ENCODE measurements at regions not wholly inside any gene's neighbourhood (a gene's known extent, or its start where the extent isn't known, plus 50 kb on each side); places are given as distances from the start of the nearest gene placed in this dataset.

- no peak overlapping the region for H3K4me3 Mint-ChIP-seq
These were observed 642.9 kb downstream of the STPG2 start for GRCh38 chr4:97500423-97500822.

GRCh38 chr4:97504713-97505112 is 638.6 kb downstream of the STPG2 start:
- no peaks in the 10 kb centered on the region for H3K4me1 ChIP-seq (ENCODE audit: control insufficient read depth, insufficient read depth, low read length)
- no peak overlapping the region for H3K9ac ChIP-seq (ENCODE audit: extremely low read depth, low read length, poor library complexity, severe bottlenecking)
- H3K4me3 Mint-ChIP-seq, result no peak overlapping the region
- peaks cover 9% of the 10 kb centered on the region for H3K4me1 Mint-ChIP-seq
- no peak for DNase-seq
- H3K27me3 Mint-ChIP-seq (ENCODE audit: insufficient read depth), result no peaks in the 10 kb centered on the region
- H3K27me3 ChIP-seq (ENCODE audit: control insufficient read depth, insufficient read depth, low read length, poor library complexity, severe bottlenecking), result no peaks in the 10 kb centered on the region
- TF ChIP-seq CTCF (conservative IDR thresholded peaks at IDR 0.05), result no peak
- no peaks in the 10 kb centered on the region for H3K36me3 Mint-ChIP-seq (ENCODE audit: low read depth)
- H3K27ac ChIP-seq (ENCODE audit: low read depth, low read length), result no peak overlapping the region
- H3K9me3 Mint-ChIP-seq, result no peaks in the 10 kb centered on the region
- H3K36me3 ChIP-seq (ENCODE audit: control insufficient read depth, insufficient read depth, low read length), result no peaks in the 10 kb centered on the region
- H3K9me3 ChIP-seq (ENCODE audit: control insufficient read depth, low read length), result no peaks in the 10 kb centered on the region
- H3K27ac Mint-ChIP-seq, result no peak overlapping the region
- H3K4me3 ChIP-seq (ENCODE audit: low read length), result no peak overlapping the region

More at GRCh38 chr4:97500423-97500822, 642.9 kb downstream of the STPG2 start:
- TF ChIP-seq CTCF (conservative IDR thresholded peaks at IDR 0.05), result no peak
- no peaks in the 10 kb centered on the region for H3K4me1 ChIP-seq (ENCODE audit: control insufficient read depth, insufficient read depth, low read length)
- no peak overlapping the region for H3K4me3 ChIP-seq (ENCODE audit: low read length)
- 93 to 95% methylated on average over 2 of the region's 2 CpGs for WGBS, 2 experiments (ENCODE audit: insufficient coverage in 1 of 2, insufficient read length in 1 of 2)
- Mint-ChIP-seq H3K4me1 (peaks cover 25% of the 10 kb centered on the region), H3K27me3 (ENCODE audit: insufficient read depth) (no peaks in the 10 kb centered on the region), H3K27ac (no peak overlapping the region), H3K9me3 (no peaks in the 10 kb centered on the region), H3K36me3 (ENCODE audit: low read depth) (no peaks in the 10 kb centered on the region)
- H3K9me3 ChIP-seq (ENCODE audit: control insufficient read depth, low read length), result no peaks in the 10 kb centered on the region
- H3K9ac ChIP-seq (ENCODE audit: extremely low read depth, low read length, poor library complexity, severe bottlenecking), result no peak overlapping the region
- no peak overlapping the region for H3K27ac ChIP-seq (ENCODE audit: low read depth, low read length)
- H3K36me3 ChIP-seq (ENCODE audit: control insufficient read depth, insufficient read depth, low read length), result no peaks in the 10 kb centered on the region
- no peaks in the 10 kb centered on the region for H3K27me3 ChIP-seq (ENCODE audit: control insufficient read depth, insufficient read depth, low read length, poor library complexity, severe bottlenecking)
- DNase-seq, result no peak

- no peaks in the 10 kb centered on the region for H3K9me3 ChIP-seq (ENCODE audit: control insufficient read depth, low read length)
- WGBS, 2 experiments (ENCODE audit: insufficient coverage in 1 of 2, insufficient read length in 1 of 2), result 93% methylated on average over 2 of the region's 2 CpGs; no CpG with 5 or more reads in 1 of the 2 experiments
- H3K36me3 ChIP-seq (ENCODE audit: control insufficient read depth, insufficient read depth, low read length), result no peaks in the 10 kb centered on the region
- no peak overlapping the region for H3K27ac ChIP-seq (ENCODE audit: low read depth, low read length)
- H3K27me3 ChIP-seq (ENCODE audit: control insufficient read depth, insufficient read depth, low read length, poor library complexity, severe bottlenecking), result no peaks in the 10 kb centered on the region
- TF ChIP-seq CTCF (conservative IDR thresholded peaks at IDR 0.05), result no peak
- no peaks in the 10 kb centered on the region for H3K27me3 Mint-ChIP-seq (ENCODE audit: insufficient read depth)
- H3K27ac Mint-ChIP-seq, result no peak overlapping the region
- H3K4me1 Mint-ChIP-seq, result peaks cover 9% of the 10 kb centered on the region
- DNase-seq, result no peak
- no peak overlapping the region for H3K4me3 Mint-ChIP-seq
- no peaks in the 10 kb centered on the region for H3K9me3 Mint-ChIP-seq
- H3K4me3 ChIP-seq (ENCODE audit: low read length), result no peak overlapping the region
- no peak overlapping the region for H3K9ac ChIP-seq (ENCODE audit: extremely low read depth, low read length, poor library complexity, severe bottlenecking)
- H3K36me3 Mint-ChIP-seq (ENCODE audit: low read depth), result no peaks in the 10 kb centered on the region
- no peaks in the 10 kb centered on the region for H3K4me1 ChIP-seq (ENCODE audit: control insufficient read depth, insufficient read depth, low read length)
These were observed 635.6 kb downstream of the STPG2 start for GRCh38 chr4:97507587-97508245.
